ENCODE measurements at regions not wholly inside any gene's neighbourhood (a gene's known extent, or its start where the extent isn't known, plus 50 kb on each side); places are given as distances from the start of the nearest gene placed in this dataset.

DNA sequence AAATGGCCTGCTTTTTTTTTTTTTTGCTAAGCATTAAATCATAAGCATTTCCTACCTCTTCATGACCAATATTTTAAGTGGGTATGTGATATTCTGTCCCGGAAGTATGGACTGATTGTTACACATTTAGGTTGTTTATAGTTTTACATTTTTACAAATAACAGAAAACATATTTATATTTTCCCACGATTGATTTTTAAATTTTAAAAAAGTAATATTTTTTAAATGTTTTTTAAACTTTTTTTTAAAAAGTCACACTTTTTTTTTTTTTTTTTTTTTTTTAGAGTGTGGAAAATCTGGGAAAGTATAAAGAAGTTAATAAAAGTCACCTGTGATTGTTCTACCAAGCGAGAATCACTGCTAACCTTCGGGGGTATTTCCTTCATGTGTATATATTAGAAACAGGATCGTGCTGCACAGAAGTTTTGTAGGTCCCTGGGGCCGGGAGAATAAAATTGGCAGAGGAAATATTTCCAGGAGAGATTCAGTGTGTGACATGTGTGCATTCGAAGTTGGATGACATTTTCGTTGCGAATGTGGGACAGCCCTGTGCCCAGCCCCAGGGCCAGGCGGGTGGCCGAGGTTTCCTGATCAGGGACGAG is 173.1 kb downstream of the CDC5L start:
- no peak for DNase-seq (ENCODE audit: low read depth)

DNA sequence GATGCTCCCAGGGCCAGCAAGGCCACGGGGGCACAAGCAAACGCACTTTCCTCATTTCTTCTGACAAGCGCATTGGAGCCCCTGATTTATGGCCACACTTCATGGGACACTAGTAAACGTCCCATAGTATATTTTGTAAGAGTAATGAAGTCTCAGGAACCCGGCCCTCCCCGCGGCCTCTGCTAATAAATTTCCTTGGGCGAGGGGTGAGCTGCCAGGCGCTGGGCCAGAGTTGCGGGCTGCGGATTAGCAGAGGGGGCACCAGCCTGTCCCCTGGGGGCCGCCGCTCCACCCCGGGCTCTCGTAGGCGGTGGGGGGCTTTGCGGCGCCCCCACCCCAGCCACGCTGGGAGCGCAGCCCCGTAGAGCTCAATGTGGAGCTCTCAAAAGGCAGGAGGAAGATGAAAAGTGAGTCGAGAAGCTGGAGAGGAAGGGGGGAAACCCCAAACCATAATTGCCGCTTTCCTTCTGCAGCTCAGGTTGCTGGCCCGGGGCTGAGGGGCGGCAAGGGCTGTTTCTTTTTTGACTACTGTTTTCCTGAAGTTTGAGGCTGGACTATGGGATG is 173.6 kb downstream of the CDC5L start:
- no peak for DNase-seq (ENCODE audit: low read depth)

DNA sequence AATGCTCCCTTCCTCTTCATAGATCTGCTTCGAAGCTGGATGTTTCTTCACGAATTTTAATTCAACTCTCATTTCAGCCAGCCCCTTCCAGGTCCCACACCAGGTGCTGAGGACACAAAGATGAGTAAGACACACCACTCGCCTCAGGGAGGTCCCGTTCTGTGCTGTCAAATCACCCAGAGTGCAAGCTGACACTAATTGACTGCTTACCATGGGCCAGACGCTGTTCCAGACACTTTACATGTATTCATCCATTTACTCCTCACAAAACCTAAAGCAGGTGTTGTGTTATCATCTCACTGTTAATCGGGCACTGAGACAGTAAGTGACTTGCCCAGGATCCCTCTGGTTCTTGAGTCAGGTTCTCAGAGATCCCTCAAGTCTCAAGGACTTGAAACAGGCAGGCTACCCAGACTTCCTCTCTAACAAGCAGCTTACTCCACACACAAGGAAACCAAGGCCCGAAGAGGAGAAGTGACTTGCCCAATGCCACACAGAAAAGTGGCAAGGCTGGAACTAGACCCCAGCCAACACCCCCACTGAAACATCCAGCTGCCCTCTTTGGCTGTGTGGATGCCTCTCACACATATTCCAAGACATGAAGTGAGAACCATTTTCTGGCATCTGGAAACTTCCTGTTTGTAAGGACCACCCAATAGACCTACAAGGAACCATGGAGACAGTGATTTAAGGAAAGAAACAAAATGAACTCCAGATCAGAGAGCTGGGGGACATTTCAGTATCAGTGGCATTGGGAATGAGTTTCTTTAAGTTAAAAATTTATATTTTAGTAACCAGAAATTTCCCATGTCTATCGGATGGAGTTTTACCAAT is 174.5 kb downstream of the CDC5L start:
- DNase-seq (ENCODE audit: low read depth): no peak

DNA sequence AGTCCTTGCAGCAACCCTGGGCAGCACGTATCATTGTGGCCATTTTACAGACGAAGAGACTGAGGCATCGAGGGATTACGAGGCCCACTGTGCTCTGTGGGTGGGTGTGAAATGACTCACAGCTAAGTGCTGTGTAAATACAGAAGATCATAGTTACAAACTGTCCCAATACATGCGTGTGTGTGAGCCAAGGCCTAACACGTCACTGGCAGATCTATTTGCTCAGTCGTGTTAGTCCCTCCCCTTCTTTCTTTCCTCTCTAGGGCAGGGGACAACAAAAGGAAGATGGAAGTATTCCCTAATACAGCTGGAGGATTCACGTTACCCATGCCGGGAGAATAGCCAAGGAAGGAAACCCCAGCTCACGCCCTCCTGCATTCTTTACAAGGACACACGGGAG is 175.9 kb downstream of the CDC5L start:
- DNase-seq (ENCODE audit: low read depth): no peak

DNA sequence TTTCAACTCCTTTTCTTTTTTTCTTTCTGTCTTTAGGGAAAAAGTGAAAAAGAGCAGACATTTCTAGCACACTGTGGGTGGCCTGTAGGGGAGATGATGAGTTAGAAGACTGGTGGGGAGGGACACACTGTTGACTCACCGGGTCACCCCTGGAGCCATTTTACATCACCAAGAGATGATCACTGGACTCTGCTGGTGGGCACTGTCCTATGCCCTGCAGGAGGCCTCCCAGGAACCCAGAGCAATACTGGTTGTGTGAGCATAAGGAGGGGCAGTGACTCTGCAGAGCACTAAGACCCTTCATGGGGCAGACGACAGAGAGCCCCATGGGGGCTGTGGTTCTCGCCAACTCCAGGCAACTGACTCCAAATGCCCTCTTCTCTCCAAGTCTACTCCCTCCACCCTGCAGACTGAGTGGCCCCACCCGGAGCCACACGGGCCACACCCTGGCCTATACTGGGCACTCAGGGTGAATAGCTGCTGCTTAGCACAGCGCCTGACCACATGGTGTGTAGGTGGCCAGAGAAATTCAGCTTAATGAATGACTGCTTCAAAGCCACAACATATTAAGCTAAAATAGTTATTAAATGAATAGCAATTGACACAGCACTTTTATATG is 177.5 kb downstream of the CDC5L start:
- no peak for DNase-seq (ENCODE audit: low read depth)

DNA sequence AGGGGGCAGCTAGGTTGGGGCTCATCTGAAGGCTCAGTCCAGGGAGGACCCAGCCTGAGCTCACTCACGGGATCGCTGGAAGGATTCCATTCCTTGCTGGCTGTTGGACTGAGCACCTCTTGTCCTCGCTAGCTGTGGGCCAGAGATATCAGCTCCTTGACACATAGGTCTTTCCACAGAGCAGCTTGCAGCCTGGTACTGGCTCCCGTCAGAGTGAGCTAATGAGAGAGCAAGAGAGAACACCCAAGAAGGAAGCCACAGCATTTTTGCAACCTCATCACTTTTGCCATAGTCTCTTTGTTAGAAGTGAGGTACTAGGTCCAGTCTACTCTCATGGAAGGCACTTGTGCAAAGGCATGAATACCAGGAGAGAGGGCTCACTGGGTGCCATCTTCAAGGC is 179.9 kb downstream of the CDC5L start:
- DNase-seq (ENCODE audit: low read depth): no peak

DNA sequence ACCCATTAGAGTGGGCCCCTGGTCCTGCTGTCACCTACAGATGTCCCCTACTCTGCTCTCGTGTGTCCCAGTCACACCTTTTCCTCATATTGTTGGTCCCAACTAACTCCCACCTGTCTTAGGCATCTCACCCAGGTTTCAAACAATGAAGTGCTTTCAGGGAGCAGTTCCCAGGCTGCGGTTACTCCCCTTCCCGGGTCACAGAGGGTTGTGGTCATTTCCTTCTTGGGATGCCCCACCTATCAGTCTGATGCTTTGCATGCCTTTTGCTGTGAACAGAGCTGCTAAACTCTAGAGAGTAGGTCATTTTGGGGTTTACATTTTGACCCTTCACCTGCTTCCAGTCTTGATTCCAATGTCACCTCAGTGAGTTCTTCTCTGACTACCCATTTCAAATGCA is 181.6 kb downstream of the CDC5L start:
- no peak for DNase-seq (ENCODE audit: low read depth)

DNA sequence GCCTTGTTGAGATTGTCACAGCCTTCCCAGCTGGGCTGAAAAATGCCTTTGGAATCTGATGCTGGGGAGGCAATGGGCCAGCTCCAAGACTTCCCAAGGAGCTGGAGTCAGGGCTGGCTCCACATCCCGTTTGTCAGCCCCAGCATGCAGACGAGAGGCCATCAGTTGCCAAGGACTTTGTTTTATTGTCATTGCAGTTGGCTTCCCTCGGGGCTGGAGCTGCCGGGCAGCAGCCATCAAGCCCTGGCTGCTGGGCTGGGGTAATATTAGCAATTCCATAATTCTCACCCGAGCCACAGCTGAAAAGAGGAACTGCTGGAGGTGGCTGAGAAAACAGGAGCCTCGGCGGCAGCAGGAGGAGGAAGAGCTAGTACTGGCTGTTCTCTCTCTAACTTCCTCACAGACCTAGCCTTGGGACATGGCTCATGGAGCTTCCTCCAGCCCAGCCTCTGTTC is 182.5 kb downstream of the CDC5L start:
- no peak for DNase-seq (ENCODE audit: low read depth)

DNA sequence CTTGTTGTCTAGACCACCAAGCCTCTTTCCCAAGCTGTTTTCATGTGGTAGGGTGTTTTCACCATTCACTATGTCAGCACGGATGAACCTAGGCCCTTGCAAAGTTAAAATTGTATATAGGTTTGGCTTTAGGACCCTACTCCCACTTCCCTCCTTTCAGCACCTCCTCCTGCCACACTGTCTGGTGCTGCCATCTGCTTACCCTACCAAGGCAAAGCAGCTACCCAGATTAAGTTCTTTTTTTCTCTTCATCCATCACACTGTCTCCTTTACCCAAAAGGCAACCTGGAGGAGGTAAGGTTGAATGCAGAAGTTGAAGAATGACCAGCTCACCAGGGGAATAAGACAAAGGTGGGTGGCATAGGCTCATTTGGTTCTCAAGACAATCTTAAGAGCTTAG is 184.0 kb downstream of the CDC5L start:
- no peak for DNase-seq (ENCODE audit: low read depth)

DNA sequence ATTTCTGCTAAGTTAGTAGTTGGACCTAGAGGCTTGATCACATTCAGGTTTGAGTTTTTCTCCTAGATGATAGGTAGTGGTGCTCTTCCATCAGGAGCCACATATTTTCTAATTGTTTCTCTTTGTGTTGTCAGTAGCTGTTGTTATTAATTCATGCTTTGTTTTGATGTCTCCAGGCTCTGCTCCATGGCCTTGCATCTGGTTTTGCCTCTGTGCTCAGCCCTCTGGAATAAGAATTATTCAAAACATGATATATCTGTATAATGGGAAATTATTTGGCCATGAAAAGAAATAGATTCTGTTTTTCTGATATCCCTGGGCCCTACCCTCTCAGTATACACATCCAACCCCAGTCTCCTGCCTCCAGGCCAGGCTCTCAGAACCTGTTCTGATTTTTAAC is 184.8 kb downstream of the CDC5L start:
- no peak for DNase-seq (ENCODE audit: low read depth)

DNA sequence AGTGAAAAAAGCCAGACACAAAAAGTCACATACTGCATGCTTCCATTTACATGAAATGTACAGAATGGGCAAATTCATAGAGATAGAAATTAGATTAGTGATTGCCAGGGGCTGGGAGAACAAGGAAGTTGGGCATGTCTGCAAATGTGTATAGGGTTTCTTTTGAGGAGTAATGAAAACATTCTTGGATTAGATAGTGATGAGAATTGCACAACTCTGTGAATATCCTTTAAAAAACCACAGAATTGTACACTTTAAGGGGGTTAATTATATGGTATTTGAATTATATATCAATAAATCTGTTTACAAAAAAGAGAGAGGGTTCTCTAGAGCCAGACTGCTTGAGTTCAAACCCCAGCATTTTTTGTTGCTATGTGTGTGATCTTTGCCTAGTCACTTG is 188.1 kb downstream of the CDC5L start:
- no peak for DNase-seq (ENCODE audit: low read depth)

DNA sequence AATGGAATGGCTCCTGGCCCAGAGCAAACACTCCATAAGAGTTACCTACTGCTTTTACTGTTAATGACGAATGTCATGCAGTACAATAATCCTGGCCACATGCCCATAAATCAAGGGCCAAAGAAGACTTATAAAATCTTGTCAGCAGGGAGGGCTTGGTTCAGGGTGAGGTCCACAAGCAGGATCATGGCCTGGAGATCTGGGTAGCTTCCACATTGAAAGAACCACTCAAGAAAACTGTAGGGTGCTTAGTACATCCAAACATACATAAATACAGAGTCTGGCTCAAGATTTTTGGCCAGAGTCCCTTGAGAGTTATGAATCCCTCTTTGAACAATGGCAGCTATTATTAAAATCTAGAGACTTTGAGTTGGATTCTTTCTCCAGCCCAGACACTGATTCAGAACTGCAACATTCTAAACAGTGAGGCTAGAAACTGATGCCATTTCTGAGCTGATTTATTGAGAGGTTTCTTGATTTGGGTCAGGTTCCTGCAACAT is 188.7 kb downstream of the CDC5L start:
- no peak for DNase-seq (ENCODE audit: low read depth)

DNA sequence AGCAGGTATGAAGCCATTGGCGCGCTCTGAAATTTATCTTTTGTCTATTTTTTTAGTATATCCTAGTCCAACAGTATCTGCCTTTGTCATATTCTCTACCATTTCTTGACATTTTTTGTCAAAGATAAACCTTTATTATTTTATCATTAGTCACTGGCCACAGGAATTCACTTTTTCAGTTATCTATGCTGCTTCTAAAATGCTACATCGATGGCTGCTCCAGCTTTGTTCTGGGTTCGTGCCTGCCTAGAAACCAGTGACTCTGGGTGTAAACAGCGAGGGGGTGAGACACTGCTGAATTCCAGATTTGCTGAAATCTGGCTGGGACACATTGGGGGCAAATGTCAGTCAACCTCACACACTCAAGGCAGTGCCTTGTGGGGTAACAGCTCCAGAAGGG is 193.4 kb downstream of the CDC5L start:
- DNase-seq (ENCODE audit: low read depth): no peak

DNA sequence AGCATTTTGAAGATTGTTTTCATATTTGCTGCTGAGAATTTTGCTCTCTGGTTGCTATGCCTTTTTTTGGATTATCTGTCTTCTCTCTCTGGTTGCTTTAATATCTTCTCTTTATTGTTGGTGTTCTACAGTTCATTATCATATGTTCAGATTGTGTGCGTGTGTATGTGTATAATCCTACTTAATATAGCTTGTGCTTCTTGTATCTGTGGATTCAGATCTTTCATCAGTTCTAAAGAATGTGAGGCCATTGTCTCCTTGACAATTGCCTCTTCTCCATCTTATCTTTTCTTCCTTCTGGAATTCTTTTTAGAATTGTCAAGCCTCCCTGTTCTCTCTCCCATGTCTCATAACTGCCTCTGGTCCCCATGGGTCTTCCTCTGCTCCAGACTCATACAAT is 195.4 kb downstream of the CDC5L start:
- no peak for DNase-seq (ENCODE audit: low read depth)

DNA sequence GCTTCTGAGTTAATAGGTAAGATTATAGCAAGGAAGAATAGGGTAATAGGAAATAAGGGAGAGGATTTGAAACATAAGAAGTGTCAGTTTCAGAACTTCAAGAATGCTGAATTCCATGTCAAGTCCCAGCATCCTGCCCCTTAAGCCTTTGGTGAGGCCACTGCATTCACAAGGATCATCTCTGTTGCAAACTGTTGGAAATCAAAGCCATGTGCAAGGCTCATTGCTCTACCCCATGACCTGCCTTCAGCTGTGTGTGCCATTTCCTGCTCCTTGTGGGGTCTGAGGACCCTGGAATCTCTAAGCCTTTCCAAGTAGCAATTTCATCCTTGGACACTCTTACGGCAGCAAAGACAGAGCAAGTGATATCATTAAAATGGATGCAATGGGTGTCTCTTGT is 203.0 kb downstream of the CDC5L start:
- DNase-seq (ENCODE audit: low read depth): no peak

DNA sequence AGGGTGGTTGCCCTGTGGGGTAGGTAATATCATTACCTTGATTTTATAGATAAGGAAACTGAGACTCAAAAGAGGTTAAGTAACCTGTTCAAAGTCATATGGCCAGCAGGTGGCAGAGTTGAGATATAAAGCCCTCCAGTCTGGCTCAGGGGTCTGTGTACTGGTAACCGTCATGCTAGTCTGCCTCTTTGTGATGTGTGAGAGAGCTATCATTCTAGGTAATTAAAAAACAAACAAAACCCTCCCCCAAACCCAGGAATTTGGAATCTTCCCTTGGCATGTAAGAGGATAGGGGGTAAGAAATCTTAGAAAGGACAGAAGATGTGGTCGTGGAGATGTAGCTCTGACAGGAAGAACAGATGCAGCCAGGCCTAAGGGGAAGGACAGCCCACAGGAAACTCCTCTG is 206.0 kb downstream of the CDC5L start:
- peak; percentile 39 for DNase-seq (ENCODE audit: low read depth)

DNA sequence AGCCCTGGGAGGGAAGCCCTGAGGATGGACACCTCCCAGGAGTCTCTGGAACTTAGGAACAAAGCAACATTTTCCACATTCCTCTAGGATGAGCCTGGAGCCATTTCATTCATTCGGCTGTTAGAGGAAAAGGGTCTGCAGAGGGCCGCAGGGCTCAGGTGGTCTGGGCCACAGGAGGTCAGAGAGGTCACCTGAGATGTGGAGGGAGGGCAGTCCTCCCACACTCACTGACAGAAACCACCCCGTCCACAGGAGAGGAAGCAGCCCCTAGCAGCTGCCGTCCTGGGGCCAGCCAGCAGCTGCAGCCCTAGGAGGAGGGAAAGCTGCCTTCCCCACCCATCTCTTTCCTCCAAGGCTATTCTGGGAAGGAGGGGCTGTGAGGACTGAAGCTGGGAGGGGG is 207.0 kb downstream of the CDC5L start:
- no peak for DNase-seq (ENCODE audit: low read depth)

DNA sequence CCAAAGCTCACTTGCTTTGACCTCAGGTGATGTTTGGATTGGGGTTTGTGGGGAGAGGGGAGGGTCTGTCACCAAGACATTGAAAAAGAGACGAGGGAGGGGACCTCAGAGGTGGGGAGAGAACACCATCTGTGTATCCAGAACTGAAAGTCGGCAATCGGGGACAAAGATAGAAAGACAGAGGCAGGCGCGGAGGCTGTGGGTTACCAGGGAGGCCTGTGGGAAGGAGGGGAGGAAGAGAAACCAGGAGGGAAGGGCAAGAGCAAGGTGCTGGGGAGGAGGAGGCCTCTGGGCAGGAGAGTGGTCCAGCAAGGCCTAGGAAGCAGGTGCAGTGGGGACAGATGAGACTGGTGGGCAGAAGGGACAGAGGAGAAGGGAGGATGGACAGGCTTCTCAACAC is 211.2 kb downstream of the CDC5L start:
- DNase-seq (ENCODE audit: low read depth): no peak

DNA sequence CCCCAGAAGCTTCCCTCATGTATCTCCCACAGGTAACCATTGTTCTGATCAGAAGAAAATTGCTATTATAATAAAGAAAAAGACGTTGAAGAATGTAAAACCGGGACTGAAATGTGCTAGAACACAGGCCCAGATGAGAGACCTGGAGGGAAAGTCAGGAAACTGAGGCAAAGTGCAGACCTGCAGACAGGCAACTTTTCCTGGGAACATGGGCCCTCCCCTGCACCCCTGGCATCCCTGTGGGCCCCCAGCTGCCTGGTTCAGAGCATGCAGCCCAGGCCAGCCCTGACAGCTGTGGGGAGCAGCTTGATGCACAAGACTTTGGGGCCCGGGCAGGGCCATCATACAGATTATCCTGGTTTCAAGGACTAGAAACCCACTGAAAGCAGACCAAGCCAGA is 212.2 kb downstream of the CDC5L start:
- no peak for DNase-seq (ENCODE audit: low read depth)

DNA sequence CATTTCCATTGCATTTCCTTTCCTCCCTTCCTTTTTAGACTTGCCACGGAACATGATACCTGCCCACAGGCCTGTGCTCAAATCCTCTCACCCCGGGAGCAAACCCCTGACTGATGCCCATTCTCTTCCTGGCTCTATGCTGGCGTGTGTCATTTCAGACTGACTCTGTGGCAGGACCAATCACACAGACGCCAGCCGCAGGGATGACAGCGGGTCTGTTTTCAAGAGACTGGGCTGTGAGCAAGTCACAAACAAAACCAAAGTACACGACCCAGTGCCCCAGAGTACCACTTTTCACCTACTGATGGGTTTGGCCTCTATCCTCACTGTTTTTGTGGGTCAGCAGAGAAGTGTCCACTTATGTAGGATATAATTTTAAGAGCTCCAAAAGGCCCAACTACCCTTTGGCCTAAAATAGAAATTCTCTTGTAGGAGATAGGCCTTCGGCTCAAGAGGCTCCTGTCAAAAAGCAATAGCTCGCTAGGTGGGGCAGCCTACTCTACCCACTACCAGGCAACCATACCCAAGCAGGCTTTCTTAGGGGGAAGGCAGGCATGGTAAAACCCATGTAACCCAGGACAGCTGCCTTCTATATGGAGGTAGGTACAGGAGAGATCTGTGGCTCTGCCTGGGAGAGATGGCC is 215.7 kb downstream of the CDC5L start:
- no peak for DNase-seq (ENCODE audit: low read depth)

DNA sequence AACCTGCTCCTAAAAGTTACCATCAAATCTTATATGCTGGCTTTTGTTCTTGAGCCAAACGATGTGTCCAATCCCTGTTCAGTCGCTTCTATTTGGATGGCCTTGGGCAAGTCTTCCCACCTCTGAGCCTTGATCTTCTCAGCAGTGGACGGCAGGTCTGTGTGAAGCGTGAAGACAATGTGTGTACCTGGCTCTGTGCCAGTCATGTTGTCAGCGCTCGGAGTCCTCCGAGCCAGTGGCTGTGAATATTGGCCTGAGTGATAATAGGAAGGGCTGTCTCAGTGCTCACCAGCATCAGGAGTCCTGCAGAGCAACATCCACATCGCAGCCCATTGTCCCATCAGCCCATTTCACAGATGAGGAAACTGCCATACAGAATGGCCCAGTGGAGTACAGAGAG is 219.0 kb downstream of the CDC5L start:
- DNase-seq (ENCODE audit: low read depth): no peak

DNA sequence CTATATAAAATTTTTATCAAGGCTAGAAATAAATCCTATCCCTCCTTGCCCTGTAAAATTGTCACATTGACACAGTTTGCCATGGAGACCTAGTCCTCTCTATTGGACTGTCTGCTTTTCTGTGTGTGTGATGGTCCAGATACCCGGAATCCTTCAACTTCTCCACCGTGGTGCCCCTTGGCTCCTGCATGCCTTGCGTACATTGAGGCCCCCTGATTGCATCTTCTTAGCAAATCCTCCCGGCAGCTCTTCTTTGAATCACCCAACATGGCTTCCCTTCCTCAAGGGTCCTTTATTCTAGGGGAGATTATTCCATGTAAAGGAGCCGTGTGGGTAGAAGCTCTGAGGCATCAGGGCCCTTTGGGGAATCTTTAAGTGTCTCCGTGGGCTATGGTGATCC is 219.5 kb downstream of the CDC5L start:
- no peak for DNase-seq (ENCODE audit: low read depth)

Data from activated gamma-delta T cell treated with anti-CD3 and anti-CD28 coated beads, Interleukin-2, amount 50 U/mL, for 16 hours (primary cell).